ENCODE measurements at regions not wholly inside any gene's neighbourhood (a gene's known extent, or its start where the extent isn't known, plus 50 kb on each side); places are given as distances from the start of the nearest gene placed in this dataset.

DNA sequence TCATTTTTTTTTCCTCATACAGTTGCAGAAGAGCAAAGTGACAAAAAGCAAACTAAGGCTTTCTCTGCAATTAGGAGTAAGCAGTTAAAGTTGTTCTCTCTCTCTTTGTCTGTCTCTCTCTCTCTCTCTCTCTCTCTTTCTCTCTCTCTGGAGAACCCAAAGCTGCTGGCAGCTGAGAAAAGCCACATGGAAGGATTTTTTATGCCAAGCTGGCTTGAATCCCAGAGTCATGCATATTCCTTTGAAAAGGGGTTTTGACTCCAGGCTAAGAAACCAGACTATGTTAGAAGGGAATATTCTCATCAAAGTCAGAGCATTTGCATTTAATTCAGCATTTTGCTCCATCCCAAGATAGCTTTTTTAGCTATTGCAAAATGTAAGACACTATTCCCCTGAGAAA, 1114.2 kb upstream of the GOT2 start:
- TF ChIP-seq, protein P1, sequence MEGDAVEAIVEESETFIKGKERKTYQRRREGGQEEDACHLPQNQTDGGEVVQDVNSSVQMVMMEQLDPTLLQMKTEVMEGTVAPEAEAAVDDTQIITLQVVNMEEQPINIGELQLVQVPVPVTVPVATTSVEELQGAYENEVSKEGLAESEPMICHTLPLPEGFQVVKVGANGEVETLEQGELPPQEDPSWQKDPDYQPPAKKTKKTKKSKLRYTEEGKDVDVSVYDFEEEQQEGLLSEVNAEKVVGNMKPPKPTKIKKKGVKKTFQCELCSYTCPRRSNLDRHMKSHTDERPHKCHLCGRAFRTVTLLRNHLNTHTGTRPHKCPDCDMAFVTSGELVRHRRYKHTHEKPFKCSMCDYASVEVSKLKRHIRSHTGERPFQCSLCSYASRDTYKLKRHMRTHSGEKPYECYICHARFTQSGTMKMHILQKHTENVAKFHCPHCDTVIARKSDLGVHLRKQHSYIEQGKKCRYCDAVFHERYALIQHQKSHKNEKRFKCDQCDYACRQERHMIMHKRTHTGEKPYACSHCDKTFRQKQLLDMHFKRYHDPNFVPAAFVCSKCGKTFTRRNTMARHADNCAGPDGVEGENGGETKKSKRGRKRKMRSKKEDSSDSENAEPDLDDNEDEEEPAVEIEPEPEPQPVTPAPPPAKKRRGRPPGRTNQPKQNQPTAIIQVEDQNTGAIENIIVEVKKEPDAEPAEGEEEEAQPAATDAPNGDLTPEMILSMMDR (IDR thresholded peaks at IDR 0.05; ENCODE audit: insufficient read depth, low read length, poor library complexity, severe bottlenecking): no peak
- TF ChIP-seq EZH2phosphoT487 (conservative IDR thresholded peaks at IDR 0.05; ENCODE audit: low read length): no peak

All from SU-DHL-6 (cell line).